ENCODE measurements at regions not wholly inside any gene's neighbourhood (a gene's known extent, or its start where the extent isn't known, plus 50 kb on each side); places are given as distances from the start of the nearest gene placed in this dataset.

DNA sequence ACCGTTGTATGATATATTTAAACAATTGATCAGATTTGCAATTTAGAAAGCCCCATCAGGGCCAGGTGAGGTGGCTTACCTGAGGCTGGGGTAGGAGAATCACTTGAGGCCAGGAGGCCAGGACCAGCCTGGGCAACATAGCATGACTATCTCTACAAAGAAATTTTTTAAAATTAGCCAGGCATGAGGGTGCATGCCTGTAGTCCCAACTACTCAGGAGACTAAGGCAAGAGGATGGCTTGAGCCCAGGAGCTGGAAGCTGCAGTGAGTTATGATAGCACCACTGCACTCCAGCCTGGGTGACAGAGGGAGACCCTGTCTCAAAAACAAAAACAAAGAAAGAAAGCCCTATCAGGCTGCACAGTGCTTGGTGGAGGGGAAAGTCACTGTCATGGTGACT, 159.9 kb upstream of the RAB4A start:
- DNase-seq (ENCODE audit: low read depth in 2 of 2) = no peak

GRCh38 chr1:229111703-229112319, 159.1 kb upstream of the RAB4A start:
- no peak for DNase-seq (ENCODE audit: low read depth in 2 of 2)

- no peak for DNase-seq (ENCODE audit: low read depth in 2 of 2)
These were observed 157.9 kb upstream of the RAB4A start for GRCh38 chr1:229112832-229113548.

- DNase-seq (ENCODE audit: low read depth in 2 of 2) = no peak
These were observed 156.6 kb upstream of the RAB4A start for GRCh38 chr1:229114315-229114714.

GRCh38 chr1:229114850-229115365, 156.0 kb upstream of the RAB4A start:
- DNase-seq (ENCODE audit: low read depth in 2 of 2) = no peak

GRCh38 chr1:229116114-229116513, 154.8 kb upstream of the RAB4A start:
- no peak for DNase-seq (ENCODE audit: low read depth in 2 of 2)

DNA sequence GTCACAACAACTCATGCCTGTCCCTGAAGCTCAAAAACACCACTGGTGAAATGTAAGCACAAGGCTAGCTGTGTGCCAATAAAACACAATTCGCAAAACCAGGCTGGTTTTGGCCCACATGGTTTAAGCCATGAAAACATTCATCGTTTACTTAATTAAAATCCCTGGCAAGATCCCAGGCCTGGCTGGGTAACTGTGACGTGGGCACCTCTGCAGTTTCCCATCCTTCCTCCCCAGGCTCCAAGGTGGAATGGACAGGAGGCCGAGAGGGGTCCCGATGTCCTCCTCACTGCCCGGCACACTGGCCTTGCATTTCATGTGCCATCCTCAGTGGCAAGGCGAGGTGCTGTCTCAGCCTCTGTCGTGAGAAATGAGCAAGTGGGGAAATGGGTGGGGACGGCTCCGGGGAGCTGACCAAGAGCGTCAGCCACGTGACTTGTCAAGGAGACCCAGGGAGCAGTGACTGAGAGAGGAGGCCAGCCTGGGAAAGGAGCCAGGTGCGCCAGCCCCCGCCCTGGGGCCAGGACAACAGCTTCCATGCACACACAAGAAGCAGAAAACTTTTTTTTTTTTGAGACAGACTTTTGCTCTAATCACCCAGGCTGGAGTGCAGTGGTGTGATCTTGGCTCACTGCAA, 153.1 kb upstream of the RAB4A start:
- no peak for DNase-seq (ENCODE audit: low read depth in 2 of 2)

GRCh38 chr1:229118477-229119061, 152.3 kb upstream of the RAB4A start:
- DNase-seq (ENCODE audit: low read depth in 2 of 2) = no peak

DNA sequence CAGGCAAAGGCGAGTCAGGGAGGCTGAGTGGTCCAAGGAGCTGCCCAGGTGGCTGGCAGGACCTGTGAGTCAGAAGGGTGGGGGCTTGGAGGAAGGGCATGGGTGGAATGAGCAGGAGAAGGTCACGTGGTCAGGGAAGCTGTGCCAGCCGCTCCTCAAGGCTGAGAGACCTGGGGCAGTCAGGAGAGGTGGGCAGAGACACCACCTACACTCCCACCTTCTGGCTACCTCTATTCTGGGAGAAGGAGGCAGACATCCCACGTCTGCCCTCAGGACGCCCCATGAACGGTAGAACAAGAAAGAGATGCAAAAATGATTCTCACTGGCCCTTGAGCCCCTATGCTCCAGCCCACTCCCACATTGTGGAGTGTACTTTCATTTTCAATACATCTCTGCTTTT, 151.8 kb upstream of the RAB4A start:
- DNase-seq (ENCODE audit: low read depth in 2 of 2) = no peak

DNA sequence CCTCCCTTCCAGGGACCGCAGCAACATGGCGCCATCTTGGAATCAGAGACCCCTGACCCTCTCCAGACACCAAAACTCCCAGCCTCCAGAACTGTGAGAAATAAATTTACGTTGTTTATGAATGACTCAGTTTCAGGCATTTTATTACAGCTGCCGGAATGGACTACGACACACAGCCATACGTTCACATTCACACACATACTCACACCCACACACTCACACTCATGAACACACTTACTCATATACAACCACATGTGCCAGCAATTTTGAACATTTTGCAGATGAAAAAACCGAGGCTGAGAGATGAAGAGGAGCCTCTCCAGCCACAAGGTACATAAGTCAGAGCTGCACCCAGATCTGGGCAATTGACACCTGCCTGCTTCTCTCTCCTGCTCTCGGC, 151.0 kb upstream of the RAB4A start:
- no peak for DNase-seq (ENCODE audit: low read depth in 2 of 2)

GRCh38 chr1:229121845-229122436, 149.0 kb upstream of the RAB4A start:
- no peak for DNase-seq (ENCODE audit: low read depth in 2 of 2)

- DNase-seq (ENCODE audit: low read depth in 2 of 2) = no peak
These were observed 148.3 kb upstream of the RAB4A start for GRCh38 chr1:229122606-229123005.

- no peak for DNase-seq (ENCODE audit: low read depth in 2 of 2)
These were observed 146.8 kb upstream of the RAB4A start for GRCh38 chr1:229124116-229124515.

- DNase-seq (ENCODE audit: low read depth in 2 of 2) = no peak
These were observed 146.3 kb upstream of the RAB4A start for GRCh38 chr1:229124520-229125124.

DNA sequence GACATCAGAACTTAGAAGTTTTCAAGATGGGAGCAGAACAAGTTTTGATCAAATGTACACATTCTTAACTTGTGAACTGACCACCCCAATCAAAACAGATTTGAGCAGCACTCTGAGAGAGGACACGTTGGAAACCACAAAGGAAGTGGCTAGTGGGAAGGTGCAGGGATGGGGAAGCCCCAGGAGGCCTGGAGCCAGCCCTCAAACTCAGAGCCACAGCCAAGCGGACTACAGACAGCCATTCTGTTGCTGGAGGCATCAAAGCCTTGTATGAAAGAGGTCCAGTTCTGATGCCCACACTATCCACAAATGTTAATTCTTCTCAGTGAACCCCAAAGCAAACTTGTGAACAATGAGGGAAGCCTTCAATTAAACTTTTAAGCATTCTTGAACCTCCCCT, 143.6 kb upstream of the RAB4A start:
- no peak for DNase-seq (ENCODE audit: low read depth in 2 of 2)

GRCh38 chr1:229128066-229128608, 142.8 kb upstream of the RAB4A start:
- DNase-seq (ENCODE audit: low read depth in 2 of 2) = no peak

- DNase-seq (ENCODE audit: low read depth in 2 of 2) = no peak
These were observed 141.4 kb upstream of the RAB4A start for GRCh38 chr1:229129301-229130027.

DNA sequence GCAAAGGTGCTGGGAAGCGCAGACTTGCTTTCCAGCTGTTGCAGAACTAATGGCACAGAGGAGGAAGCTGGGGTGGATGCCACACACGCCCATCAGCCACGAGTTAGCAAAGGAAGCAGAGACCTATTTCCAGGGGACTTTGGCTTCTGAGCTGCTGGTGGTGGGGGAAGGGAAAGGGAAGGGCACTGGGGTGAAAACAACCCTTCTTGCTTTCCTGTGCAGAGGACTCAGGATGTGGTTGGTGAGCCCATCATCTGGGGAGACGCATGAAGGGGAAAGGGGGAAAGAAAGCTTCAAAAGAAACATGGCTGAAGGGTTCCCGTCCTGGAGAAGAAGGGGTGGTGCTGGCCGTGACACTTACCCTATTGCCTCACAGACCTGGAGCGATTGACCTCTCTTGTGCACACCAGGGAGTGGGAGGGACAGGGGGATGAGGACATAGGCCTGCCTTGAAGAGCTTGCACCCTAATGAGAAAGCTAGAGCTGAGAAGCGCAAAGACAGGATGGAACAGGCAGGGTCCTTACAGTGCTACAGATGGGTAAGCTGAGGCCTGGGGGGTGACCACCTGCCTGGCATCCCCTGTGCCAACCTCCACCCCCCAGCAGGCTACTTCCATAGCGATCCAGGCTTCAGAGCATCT, 140.8 kb upstream of the RAB4A start:
- no peak for DNase-seq (ENCODE audit: low read depth in 2 of 2)

- no peak for DNase-seq (ENCODE audit: low read depth in 2 of 2)
These were observed 139.4 kb upstream of the RAB4A start for GRCh38 chr1:229131243-229132105.
